Stimulated activated CD4-positive, alpha-beta T cell treated with anti-CD3 and anti-CD28 coated beads, Interleukin-12 subunit alpha, Interleukin-12 subunit beta, amount 100 ng/mL, for 24 hours (primary cell): ENCODE measurements at regions not wholly inside any gene's neighbourhood (a gene's known extent, or its start where the extent isn't known, plus 50 kb on each side); places are given as distances from the start of the nearest gene placed in this dataset.

Source experiments
- DNase-seq, 2 experiments: peaks; one replicate each; pipeline ENCODE4 v3.0.0-alpha.2; 2020; ENCODE audit warnings: low read depth in 2 of 2

DNA sequence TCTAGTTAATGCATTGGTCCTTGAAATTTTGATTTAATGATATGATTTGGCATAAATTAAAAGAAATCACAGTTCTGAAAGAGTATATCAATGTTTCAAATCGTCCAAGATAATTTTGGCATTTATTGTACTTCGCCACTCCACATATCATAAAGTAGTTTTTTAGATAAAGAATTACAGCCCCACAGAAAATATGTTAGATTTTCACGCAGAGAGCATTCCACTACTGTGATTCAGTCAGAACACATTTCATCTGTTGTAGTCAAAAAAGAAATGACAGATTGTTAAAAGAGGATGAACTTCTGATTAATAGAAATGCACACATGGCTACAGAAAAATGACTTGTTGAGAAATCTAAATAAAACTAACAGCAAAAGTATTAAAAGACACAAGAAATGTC, 1063.5 kb upstream of the LRRN3 start:
- no peak for DNase-seq

DNA sequence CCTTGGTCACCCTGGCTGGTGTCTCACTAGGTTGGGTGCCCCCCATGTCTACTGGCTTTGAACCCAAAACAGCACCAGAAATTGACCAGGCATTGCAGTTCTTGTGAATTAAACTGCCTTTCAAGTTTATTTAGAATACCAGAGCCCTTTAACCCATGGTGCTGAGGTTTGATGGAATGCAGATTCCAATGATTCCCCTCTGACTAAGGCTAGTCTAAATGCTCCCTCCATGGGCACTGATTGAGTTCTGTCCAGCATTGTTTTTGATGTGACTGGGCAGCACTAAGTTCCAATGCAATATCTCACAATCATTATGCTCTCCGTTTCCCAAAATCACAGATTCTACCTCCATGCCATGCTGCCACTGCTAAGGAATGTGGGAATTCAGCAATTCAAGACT, 1047.4 kb upstream of the LRRN3 start:
- no peak for DNase-seq

DNA sequence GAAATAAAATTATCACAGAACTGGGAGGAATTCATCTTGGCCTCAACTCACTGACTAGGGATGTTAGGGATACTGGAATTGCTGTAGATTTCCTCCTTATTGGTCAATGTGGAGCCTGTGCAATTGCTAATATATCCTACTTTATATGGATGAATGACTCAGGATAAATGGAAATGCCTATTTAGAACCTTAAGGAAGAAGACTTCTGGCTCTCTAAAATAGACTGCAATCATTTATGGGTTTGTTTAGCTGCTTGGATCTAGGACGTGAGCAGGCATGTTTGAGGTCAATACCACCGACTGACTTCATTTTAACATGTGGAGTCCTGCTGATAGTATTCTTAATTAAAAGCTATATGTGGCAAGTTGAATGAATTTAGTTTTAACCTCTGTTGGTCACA, 1040.1 kb upstream of the LRRN3 start:
- DNase-seq = no peak

DNA sequence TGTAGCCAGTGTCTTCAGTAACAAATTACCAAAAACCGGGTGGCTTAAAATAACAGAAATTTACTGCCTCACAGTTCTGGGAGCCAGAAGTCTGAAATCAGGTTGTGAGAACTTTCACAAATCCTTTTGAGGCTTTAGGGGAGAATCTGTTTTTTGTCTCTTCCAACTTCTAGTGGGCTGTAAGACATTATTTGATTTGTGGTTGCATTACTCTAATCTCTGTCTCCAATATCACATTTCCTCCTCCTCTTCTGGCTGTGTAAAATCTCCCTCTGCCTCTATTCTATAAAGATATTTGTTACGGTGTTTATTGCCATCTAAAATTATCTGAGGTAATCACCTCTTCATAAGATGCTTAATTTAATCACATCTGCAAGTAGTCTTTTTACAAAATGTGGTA, 1039.6 kb upstream of the LRRN3 start:
- DNase-seq = no peak

DNA sequence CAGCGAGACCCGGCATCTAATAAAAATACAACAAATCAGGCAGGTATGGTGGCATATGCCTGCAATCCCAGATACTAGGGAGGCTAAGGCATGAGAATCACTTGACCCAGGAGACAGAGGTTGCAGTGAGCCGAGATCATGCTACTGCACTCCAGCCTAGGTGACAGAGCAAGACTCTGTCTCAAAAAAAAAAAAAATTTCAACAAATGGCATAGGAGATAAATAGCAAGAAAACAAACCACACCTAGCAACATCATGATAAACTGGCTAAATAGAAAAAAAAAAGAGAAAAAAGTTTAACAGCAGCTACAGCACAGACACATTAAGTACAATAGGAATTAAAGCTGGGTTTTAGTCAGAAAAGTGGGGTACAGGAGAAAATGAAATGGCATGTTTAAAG, 1034.6 kb upstream of the LRRN3 start:
- DNase-seq = no peak

DNA sequence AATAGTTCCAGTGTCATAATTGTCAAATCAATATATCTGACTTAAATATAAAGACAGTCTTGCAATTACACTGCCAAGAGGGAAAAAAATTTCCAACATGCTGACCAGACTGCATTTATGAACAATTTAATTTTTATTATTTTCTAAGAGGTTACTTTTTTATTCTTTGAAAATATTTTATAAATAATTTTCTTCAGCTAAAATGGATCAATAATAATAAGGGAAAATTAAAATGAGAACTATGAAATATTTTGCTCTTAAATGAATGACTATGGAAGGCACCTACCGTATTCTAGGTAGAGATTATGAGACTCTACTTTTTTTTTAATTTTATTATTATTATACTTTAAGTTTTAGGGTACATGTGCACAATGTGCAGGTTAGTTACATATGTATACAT, 1032.5 kb upstream of the LRRN3 start:
- no peak for DNase-seq

DNA sequence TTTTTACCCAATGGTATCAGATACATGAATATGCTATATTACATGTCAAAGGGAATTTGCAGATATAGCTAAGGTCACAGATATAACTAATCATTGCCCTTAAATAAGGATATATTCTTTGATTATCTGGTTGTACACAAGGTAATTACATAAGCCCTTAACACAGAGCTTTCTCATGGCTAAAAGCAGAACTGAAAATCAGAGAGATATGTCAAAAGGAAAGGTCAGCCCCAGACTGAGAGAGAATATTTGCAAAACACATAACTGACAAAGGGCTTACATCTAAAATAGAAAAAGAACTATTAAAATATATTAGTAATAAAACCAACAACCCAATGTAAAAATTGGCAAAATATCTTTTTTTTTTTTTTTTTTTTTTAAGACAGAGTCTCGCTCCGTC, 1029.5 kb upstream of the LRRN3 start:
- DNase-seq = no peak

DNA sequence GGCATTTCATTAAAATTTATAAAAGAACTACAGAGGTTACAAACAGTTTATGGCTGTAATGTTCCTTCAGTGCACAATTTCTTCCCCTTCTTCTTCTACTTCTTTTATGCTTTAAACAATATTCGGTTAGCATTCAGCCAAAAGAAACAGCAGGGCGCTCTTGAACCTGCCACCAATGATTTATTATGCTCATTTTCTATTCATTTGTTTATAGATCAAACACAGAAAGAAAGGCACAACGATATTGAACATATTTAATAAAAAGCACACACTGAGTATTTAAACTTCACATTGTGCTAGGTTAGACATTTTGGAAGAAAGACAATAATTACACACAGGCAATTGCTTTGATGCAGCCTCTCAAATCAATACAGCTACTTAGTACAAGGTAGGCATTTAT, 1025.8 kb upstream of the LRRN3 start:
- DNase-seq = no peak

DNA sequence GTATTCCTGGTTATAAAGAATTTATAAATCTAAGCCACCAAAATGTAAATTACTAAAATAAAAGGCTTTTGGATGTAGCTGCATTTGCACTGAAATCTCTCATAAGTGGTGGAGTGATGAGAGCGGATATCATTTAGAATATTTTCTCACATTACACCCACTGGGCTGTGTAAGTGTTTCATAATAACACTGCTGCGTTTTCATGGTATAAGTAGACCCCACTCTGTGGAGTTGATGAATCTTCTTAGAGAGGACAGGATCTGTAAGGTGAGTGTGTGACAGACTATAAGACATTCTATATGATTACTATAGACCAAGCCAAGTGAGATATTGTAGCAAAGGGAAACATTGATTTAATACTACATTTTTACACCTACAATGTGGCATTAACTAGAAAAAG, 1024.1 kb upstream of the LRRN3 start:
- no peak for DNase-seq

DNA sequence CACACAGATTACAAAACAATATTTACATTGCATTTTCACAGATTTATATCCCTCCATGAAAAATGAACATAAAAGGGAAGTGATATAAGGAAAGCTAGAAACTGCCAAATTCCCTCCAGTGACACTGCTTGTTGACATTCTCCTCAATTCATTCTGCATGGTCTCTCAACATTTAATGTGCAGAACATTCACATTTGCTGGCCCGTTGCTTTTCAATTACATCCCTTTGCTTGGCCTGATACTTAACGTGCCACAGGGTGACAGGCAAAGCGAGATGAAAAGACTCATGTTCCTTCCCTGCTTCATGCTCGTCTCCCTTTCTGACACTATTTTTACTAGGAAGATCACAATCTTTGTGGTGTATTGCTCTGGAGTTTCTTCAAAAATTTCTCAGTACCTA, 1019.7 kb upstream of the LRRN3 start:
- DNase-seq = no peak

DNA sequence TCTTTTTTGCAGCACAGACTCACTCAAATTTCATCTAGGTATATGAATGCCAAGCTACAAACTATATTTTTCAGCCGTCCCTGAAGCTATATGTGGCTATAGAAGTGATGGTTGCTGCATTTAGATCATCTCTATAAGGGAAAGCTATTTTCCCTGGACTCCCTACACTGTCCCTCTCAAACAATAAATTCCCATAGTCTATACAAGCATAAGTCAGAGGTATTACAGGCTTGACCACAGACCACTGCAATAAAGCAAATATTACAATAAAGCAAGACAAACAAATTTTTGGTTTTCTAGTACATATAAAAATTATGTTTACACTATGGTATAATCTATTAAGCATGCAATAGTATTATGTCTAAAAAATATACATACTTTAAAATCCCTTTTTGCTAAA, 1015.5 kb upstream of the LRRN3 start:
- no peak for DNase-seq

DNA sequence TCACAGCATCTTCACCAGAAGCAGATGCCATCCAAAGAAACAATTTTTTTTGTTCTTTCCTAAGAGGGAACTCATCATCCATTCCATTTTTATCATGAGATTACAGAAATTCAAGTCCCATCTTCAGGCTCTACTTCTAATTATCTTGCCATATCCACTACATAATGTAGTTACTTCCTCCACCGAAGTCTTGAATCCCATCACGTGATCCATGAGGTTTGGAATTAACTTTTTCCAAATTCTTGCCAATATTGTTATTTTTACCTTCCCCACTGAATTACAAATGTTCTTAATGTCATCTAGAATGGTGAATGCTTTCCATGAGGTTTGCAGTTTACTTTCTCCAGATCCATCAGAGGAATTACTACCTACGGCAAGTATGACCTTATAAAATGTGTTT, 1014.7 kb upstream of the LRRN3 start:
- no peak for DNase-seq

DNA sequence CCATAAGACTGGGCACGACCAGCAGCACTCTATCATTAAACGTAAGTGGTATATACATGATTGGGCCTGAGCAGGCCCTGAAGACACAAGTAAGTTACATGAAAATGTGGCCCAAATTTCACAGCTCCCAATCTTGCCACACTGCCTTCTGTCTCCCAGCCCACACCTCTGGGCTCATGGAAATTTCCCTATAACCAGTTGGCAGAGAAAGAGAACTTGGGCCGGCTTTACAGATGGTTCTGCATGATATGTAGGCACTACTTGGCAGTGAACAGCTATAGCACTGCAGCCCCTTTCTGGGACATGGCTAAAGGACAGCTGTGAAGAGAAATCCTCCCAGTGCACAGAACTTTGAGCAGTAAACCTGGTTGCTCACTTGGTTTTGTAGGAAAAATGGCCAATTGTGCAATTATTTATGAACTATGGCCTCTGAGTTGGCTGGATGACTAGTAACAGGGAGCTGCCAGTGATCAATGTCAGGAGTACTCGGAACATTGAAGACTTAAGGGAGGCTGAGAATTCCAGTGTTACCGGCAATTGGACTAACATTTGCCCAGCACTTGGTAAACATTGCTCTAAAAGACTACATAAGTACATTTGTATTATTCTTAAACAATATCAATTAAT, 1006.6 kb upstream of the LRRN3 start:
- DNase-seq = no peak

DNA sequence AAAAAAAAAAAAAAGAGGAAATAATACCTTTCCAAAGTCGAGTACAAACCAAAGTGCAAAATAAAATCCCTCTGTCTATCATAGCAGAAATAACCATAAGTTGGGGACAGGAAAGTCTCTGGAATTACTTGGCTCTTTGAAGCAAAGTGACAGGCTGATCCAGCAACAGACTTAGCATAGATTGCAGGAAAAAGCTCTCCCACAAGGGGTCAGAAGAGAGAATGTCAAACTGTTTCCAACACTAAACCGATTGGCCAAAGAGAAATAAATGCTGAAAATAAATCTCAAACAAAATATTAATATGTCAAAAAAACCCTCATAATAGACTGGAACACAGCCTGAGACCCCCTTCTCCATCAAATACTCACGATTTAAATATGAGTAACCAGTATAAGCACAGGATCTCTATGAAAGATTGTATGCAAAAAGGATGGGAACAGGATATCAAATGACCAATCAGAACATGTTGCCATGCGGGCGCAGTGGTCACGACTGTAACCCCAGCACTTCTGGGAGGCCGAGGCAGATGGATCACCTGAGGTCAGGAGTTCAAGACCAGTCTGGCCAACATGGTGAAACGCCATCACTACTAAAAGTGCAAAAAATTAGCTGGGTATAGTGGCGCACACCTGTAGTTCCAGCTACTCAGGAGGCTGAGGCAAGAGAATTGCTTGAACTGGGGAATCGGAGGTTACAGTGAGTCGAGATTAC, 1000.7 kb upstream of the LRRN3 start:
- no peak for DNase-seq

DNA sequence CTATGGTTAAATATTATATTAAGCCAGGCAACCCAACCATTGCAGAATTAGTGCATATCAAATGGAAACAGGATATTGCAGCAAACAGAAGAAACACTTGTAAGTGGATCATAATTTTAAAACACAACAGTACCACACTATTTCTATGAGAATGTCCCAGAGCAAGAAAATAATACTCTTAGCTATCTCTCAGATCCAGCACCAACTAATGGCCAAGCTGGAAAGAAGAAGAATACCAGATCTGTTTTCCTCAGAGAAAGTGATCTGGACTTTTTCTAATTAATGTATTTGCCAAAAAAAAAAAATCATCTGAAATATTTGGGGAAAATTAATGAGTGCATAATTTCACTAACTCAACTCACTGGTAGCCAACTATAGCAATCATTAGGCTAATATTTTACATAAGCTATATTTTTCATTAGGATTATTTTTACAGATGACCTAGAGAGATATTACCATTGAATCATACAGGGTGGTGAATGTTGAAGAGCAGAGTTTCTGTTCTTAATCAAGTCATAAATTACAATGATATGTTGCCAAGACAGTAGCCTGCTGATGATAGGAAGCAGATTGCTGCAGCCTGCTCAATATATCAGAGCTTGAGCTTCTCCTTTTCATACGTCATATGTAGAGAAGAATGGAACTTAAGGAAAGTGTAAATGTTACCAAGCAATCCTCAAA, 995.4 kb upstream of the LRRN3 start:
- no peak for DNase-seq

DNA sequence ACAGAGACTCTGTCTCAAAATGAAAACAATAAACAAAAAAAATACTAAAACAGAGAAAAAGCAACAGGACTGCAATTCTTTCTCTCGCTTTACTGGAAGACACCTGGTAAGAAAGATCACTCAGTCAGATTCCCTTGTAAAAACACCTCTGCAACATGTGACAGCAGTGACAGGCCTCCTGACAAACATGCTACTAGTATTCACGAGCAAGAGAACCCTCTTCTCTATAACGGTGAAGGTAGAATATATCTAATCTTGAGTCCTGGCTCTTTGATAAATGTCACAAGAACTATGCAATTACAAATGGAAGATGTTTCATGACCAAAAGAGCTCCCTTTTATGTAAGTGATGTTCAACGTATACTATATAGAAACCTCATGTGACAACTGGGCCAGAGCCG, 986.7 kb upstream of the LRRN3 start:
- no peak for DNase-seq

DNA sequence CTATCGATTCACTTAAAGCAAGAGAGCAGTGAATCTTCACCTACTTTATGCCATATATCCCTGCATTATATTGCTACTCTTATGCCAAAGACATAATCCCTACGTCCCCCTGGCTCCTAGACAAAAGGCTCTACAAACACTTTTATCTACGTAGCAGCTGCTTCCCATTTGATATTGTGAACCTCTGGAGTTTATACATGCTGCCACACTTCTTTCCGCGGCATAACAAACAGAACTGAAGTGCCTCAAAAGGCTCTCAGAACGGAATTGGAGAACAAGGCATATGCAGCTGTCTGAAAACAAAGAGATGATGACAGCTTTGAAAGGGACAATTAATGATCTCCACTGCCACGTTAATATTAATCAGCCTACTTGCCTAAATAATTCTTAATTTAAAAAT, 985.6 kb upstream of the LRRN3 start:
- DNase-seq = no peak

DNA sequence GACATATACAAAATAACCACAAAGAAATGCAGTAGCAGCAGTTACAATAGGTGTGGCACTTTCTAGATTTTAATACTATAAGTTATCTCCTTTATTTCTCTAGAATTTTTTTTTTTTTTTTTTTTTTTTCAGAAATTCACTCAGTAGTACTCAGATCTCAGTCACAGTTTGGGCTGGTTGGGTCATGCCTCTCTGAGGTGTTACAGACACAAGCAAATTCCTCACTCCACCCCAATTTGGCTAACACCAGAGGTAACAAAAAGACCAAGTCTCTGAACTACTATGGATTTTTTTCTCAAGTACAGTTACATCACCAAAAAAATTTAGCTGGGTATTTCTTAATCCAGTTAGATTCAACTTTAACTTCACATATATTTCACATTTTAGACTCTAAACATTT, 985.1 kb upstream of the LRRN3 start:
- DNase-seq = no peak

DNA sequence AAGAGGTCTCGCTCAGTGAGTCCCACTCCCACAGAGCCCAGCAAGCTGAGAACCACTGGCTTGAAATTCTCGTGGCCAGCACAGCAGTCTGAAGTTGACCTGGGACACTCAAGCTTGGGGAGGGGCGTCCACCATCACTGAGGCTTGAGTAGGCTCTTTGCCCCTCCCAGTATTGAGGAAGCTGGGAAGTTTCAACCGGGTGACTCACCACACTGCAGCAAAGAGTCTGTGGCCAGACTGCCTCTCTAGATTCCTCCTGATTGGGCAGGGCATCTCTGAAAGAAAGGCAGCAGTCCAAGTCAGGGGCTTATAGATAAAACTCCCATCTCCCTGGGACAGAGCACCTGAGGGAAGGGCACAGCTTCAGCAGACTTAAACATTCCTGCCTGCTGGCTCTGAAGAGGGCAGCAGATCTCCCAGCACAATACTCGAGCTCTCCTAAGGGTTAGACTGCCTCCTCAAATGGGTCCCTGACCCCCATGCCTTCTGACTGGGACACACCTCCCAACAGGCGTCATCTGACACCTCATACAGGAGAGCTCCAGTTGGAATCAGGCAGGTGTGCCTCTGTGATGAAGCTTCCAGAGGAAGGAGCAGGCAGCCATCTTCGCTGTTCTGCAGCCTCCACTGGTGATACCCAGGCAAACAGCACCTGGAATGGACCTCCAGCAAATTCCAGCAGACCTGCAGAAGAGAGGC, 970.9 kb upstream of the LRRN3 start:
- no peak for DNase-seq

DNA sequence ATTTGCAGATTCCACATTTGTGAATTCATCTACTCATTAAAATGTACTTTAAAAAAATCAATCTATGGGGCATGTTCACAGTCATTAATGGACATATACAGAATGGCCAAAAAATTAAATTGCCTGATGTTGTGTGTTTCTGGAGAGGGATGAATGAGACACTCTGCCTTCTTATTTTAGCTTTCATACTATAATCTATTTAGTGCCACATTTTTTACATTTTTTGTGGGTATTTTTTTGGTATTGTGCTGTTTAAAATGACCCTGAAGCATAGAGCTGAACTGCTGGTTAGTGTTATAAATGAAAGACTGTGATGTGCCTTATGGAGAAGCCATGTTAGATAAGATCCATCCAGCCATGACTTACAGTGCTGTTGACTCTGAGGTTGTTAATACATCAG, 961.8 kb upstream of the LRRN3 start:
- DNase-seq = no peak

DNA sequence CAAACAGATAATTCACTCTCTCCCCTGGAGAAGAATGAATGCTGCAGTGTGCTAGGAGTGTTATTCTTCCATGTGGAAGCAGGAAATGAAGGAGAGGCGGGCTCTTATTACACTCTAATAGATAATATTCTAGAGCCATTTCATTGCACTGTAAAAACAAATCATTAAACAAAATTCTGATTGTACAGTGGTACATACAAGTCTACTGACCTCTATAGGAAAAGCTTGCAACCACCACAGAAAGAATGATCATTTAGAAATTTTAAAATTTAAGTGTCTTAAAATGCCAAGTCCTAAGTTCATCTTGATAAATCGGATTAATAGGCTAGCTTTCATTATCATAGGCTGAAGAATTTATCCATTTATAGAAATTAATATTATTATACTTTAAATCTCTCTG, 960.3 kb upstream of the LRRN3 start:
- no peak for DNase-seq

DNA sequence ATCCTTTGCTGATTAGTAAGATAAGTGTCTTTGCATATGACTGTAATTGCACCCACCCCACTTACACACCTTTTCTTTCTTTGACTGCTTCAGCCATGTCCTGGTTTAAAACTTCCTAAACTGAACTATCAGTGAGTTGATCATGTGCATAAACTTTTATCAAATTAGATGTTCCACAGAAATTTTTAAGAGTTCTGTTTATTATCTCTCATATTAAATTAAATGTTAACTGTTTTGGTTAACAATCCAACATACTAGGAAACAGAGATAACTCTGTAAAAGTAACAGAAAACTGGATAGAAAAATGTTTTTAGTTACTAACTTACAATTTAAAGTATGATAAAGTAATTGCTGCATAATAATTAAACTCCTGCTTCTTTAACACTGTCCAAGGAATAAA, 959.6 kb upstream of the LRRN3 start:
- no peak for DNase-seq

DNA sequence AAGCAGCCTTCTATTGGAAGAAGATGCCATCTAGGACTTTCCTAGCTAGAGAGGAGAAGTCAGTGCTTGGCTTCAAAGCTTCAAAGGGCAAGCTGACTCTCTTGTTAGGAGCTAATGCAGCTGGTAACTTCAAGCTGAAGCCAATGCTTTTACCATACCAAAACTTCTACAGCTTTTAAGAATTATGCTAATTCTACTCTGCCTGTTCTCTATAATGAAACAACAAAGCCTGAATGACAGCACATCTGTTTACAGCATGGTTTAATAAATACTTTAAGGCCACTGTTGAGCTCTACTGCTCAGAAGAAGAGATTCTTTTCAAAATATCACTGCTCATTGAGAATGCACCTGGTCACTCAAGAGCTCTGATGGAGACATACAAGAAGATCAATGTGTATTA, 951.9 kb upstream of the LRRN3 start:
- DNase-seq = no peak
